ENCODE measurements at regions not wholly inside any gene's neighbourhood (a gene's known extent, or its start where the extent isn't known, plus 50 kb on each side); places are given as distances from the start of the nearest gene placed in this dataset.

GRCh38 chr5:17433406-17433805 lies 64.6 kb upstream of the TAF11L2 start:
- Mint-ChIP-seq H3K27me3 (ENCODE audit: low read depth) (peaks cover 8% of the 10 kb centered on the region), H3K9me3 (peaks cover 0 to 4% of the 10 kb centered on the region in 2 donors), H3K36me3 (ENCODE audit: insufficient read depth in 2 of 2) (no peaks in the 10 kb centered on the region), H3K4me3 (no peak overlapping the region), H3K27ac (no peak overlapping the region), H3K4me1 (ENCODE audit: low read depth) (no peaks in the 10 kb centered on the region)
- ATAC-seq (replicated peaks in 1 of 2) (no peak), DNase-seq (no peak)

- no peak for DNase-seq
- Mint-ChIP-seq H3K27me3 (ENCODE audit: low read depth) (peaks cover 8% of the 10 kb centered on the region), H3K4me3 (no peak overlapping the region), H3K4me1 (ENCODE audit: low read depth) (no peaks in the 10 kb centered on the region), H3K36me3 (ENCODE audit: insufficient read depth in 2 of 2) (no peaks in the 10 kb centered on the region), H3K9me3 (peaks cover 2 to 4% of the 10 kb centered on the region in 2 donors), H3K27ac (no peak overlapping the region)
- no peak for ATAC-seq (replicated peaks in 1 of 2)
Observed at GRCh38 chr5:17434982-17435381, 63.0 kb upstream of the TAF11L2 start.

DNA sequence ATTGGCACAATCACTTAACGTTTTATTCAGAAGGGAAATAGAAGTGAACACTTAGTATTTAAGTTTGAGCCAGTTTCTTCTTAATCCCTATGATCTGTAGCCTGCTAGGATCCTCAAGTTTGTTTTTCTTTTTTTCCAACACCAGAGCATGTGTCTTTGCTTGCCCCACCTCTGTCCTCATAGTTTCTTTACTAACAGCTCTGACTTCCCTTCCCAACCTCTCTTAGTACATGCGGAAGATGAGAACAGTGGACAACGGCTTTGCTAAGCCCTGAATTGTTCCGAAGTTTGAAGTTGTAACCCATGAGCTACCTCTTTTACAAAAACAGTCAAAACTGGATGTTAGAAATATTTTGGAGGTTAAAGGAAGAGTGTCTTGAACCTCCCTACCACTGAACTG lies 61.7 kb upstream of the TAF11L2 start:
- H3K4me3 Mint-ChIP-seq: peak overlapping the region in 1 of 2 donors; percentile 51
- no peaks in the 10 kb centered on the region for H3K4me1 Mint-ChIP-seq (ENCODE audit: low read depth)
- peaks cover 3 to 5% of the 10 kb centered on the region in 2 donors for H3K9me3 Mint-ChIP-seq
- ATAC-seq (replicated peaks in 1 of 2) (no peak), DNase-seq (no peak)
- no peak overlapping the region for H3K27ac Mint-ChIP-seq
- H3K36me3 Mint-ChIP-seq (ENCODE audit: insufficient read depth in 2 of 2): no peaks in the 10 kb centered on the region
- peaks cover 8% of the 10 kb centered on the region for H3K27me3 Mint-ChIP-seq (ENCODE audit: low read depth)

GRCh38 chr5:17436761-17437221 lies 61.2 kb upstream of the TAF11L2 start:
- no peaks in the 10 kb centered on the region for H3K36me3 Mint-ChIP-seq (ENCODE audit: insufficient read depth in 2 of 2)
- H3K27me3 Mint-ChIP-seq (ENCODE audit: low read depth): peaks cover 8% of the 10 kb centered on the region
- ATAC-seq (replicated peaks in 1 of 2) (no peak), DNase-seq (no peak)
- peak overlapping the region in 1 of 2 donors; percentile 51 for H3K4me3 Mint-ChIP-seq
- no peaks in the 10 kb centered on the region for H3K4me1 Mint-ChIP-seq (ENCODE audit: low read depth)
- H3K9me3 Mint-ChIP-seq: peaks cover 3 to 5% of the 10 kb centered on the region in 2 donors
- H3K27ac Mint-ChIP-seq: no peak overlapping the region

- no peak for DNase-seq
- no peak overlapping the region for H3K4me3 Mint-ChIP-seq
- H3K27me3 Mint-ChIP-seq (ENCODE audit: low read depth): peaks cover 8% of the 10 kb centered on the region
- no peak for ATAC-seq (replicated peaks in 1 of 2)
- no peaks in the 10 kb centered on the region for H3K4me1 Mint-ChIP-seq (ENCODE audit: low read depth)
- H3K36me3 Mint-ChIP-seq (ENCODE audit: insufficient read depth in 2 of 2): no peaks in the 10 kb centered on the region
- no peak overlapping the region for H3K27ac Mint-ChIP-seq
- peaks cover 5 to 7% of the 10 kb centered on the region in 2 donors for H3K9me3 Mint-ChIP-seq
Observed at GRCh38 chr5:17438027-17438426, 60.0 kb upstream of the TAF11L2 start.

DNA sequence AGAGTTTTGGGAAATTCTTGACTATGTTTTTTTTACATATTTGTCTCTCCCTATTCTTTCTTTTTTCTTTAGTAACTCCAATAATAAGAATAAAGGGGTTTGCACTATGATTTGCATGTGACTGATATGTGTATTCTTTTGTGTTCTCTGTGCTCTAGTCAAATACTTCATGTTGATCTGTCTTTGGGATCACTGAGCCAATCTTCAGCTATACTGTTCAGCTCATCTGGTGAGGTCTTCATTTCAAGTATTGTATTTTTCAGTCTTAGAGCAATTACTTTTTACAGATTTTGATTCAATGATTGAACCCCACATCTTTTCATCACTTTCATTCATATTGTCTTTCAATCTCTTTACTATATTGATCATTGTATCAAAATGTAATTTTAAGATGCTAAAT lies 58.1 kb upstream of the TAF11L2 start:
- Mint-ChIP-seq H3K27me3 (ENCODE audit: low read depth) (peaks cover 8% of the 10 kb centered on the region), H3K27ac (no peak overlapping the region), H3K9me3 (peaks cover 6 to 8% of the 10 kb centered on the region in 2 donors), H3K36me3 (ENCODE audit: insufficient read depth in 2 of 2) (no peaks in the 10 kb centered on the region), H3K4me3 (no peak overlapping the region), H3K4me1 (ENCODE audit: low read depth) (no peaks in the 10 kb centered on the region)
- DNase-seq (no peak), ATAC-seq (replicated peaks in 1 of 2) (no peak)

GRCh38 chr5:17440766-17441165 lies 57.3 kb upstream of the TAF11L2 start:
- H3K27ac Mint-ChIP-seq: no peak overlapping the region
- H3K4me1 Mint-ChIP-seq (ENCODE audit: low read depth): no peaks in the 10 kb centered on the region
- peaks cover 2% of the 10 kb centered on the region for H3K27me3 Mint-ChIP-seq (ENCODE audit: low read depth)
- peaks cover 6 to 8% of the 10 kb centered on the region in 2 donors for H3K9me3 Mint-ChIP-seq
- DNase-seq (no peak), ATAC-seq (replicated peaks in 1 of 2) (no peak)
- no peak overlapping the region for H3K4me3 Mint-ChIP-seq
- no peaks in the 10 kb centered on the region for H3K36me3 Mint-ChIP-seq (ENCODE audit: insufficient read depth in 2 of 2)

DNA sequence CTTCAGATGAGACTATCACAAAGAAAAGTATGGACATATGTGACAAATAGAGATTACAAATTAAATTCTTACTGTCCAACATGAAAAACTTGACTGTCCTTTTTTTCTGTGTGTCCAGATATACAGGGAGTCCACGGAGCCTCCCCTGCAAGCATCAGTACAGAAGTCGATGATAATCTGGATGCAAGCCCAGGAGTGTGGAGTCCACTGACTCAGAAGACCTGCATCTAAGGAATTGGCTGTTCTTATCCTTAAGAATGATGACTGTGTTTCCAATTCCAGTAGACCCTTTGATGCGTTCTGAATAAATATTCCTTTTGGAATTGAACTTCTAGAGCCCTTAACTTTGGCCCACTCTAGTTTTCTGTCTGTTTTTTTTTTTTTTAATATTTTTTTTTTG lies 56.7 kb upstream of the TAF11L2 start:
- H3K36me3 Mint-ChIP-seq (ENCODE audit: insufficient read depth in 2 of 2): no peaks in the 10 kb centered on the region
- no peak overlapping the region for H3K4me3 Mint-ChIP-seq
- ATAC-seq (replicated peaks in 1 of 2) (no peak), DNase-seq (no peak)
- H3K27me3 Mint-ChIP-seq (ENCODE audit: low read depth): no peaks in the 10 kb centered on the region
- peaks cover 6 to 8% of the 10 kb centered on the region in 2 donors for H3K9me3 Mint-ChIP-seq
- no peaks in the 10 kb centered on the region for H3K4me1 Mint-ChIP-seq (ENCODE audit: low read depth)
- no peak overlapping the region for H3K27ac Mint-ChIP-seq

GRCh38 chr5:17443333-17444130 lies 54.5 kb upstream of the TAF11L2 start:
- Mint-ChIP-seq H3K27me3 (ENCODE audit: low read depth) (no peaks in the 10 kb centered on the region), H3K36me3 (ENCODE audit: insufficient read depth in 2 of 2) (no peaks in the 10 kb centered on the region), H3K9me3 (peaks cover 5% of the 10 kb centered on the region in 2 donors), H3K27ac (no peak overlapping the region), H3K4me3 (no peak overlapping the region), H3K4me1 (ENCODE audit: low read depth) (no peaks in the 10 kb centered on the region)
- ATAC-seq (replicated peaks in 1 of 2): no peak
- no peak for DNase-seq

GRCh38 chr5:17444496-17444895 lies 53.5 kb upstream of the TAF11L2 start:
- H3K27me3 Mint-ChIP-seq (ENCODE audit: low read depth): no peaks in the 10 kb centered on the region
- ATAC-seq (replicated peaks in 1 of 2): no peak
- H3K27ac Mint-ChIP-seq: no peak overlapping the region
- DNase-seq: no peak
- H3K36me3 Mint-ChIP-seq (ENCODE audit: insufficient read depth in 2 of 2): no peaks in the 10 kb centered on the region
- H3K4me3 Mint-ChIP-seq: no peak overlapping the region
- no peaks in the 10 kb centered on the region for H3K4me1 Mint-ChIP-seq (ENCODE audit: low read depth)
- peaks cover 5 to 6% of the 10 kb centered on the region in 2 donors for H3K9me3 Mint-ChIP-seq

DNA sequence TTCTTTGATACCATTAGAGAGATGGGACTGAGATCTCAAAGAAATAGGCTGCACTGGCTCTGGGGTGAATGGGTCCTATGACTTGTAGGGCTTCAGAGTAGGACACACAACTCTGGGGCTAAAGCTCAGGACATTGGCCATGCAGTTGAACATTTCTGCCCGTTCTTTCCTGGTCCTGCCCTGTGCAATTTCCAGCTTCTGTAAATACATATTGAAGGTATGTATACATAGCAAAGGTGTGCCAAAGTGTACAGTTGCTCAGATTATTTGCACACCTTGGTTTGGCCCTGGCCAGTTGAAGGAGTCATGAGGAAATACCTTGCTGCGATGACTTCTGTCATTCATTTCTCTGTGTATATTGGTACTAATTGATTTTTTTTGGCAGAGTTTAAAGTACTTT lies 52.8 kb upstream of the TAF11L2 start:
- Mint-ChIP-seq H3K36me3 (ENCODE audit: insufficient read depth in 2 of 2) (no peaks in the 10 kb centered on the region), H3K4me3 (no peak overlapping the region), H3K27me3 (ENCODE audit: low read depth) (no peaks in the 10 kb centered on the region), H3K9me3 (peaks cover 5 to 6% of the 10 kb centered on the region in 2 donors), H3K4me1 (ENCODE audit: low read depth) (no peaks in the 10 kb centered on the region), H3K27ac (no peak overlapping the region)
- no peak for DNase-seq
- no peak for ATAC-seq (replicated peaks in 1 of 2)
